ENCODE measurements at regions not wholly inside any gene's neighbourhood (a gene's known extent, or its start where the extent isn't known, plus 50 kb on each side); places are given as distances from the start of the nearest gene placed in this dataset.
"Not testable (repeated sequence)": the region's sequence is repeated elsewhere in the genome, so short reads cannot be mapped to it uniquely, and the experiment has no call there.

DNA sequence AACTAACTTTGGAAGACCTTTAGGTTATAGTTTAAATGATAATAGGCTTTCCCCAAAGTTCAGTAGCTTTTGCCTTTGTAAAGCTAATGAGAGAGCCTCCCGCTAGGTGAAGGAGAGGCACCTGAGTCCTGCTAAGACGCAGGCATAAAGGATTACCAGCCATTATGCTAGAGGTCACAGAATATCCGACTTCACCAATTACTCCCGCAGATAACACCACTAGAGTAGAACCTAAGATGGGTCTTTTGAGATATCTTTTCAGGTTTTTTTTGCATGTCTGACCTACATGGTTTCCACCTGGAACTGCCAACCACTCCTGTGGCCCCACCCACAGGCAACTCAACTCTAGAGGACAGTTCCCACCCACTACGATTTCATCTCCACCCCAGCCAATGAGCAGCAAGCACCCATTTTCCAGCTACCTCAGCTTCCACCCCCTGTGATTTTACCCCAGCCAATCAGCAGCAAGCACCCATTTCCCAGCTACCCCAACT is 314.3 kb downstream of the BRD1 start:
- no peaks in the 10 kb centered on the region for H3K36me3 ChIP-seq (ENCODE audit: control insufficient read depth, insufficient read depth, low read length)
- H3K4me3 ChIP-seq (ENCODE audit: low read depth, low read length): no peak overlapping the region
- DNase-seq (ENCODE audit: low read depth): no peak
- ChIA-PET CTCF (no interaction called here), POLR2A (no interaction called here)
- H3K27me3 ChIP-seq (ENCODE audit: control insufficient read depth, insufficient read depth, low read length): no peaks in the 10 kb centered on the region
- TF ChIP-seq, protein P1, sequence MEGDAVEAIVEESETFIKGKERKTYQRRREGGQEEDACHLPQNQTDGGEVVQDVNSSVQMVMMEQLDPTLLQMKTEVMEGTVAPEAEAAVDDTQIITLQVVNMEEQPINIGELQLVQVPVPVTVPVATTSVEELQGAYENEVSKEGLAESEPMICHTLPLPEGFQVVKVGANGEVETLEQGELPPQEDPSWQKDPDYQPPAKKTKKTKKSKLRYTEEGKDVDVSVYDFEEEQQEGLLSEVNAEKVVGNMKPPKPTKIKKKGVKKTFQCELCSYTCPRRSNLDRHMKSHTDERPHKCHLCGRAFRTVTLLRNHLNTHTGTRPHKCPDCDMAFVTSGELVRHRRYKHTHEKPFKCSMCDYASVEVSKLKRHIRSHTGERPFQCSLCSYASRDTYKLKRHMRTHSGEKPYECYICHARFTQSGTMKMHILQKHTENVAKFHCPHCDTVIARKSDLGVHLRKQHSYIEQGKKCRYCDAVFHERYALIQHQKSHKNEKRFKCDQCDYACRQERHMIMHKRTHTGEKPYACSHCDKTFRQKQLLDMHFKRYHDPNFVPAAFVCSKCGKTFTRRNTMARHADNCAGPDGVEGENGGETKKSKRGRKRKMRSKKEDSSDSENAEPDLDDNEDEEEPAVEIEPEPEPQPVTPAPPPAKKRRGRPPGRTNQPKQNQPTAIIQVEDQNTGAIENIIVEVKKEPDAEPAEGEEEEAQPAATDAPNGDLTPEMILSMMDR (IDR thresholded peaks at IDR 0.05; ENCODE audit: insufficient read depth, low read depth, low read length): no peak

GRCh38 chr22:49512487-49513165 is 315.0 kb downstream of the BRD1 start:
- no peak for DNase-seq (ENCODE audit: low read depth)
- POLR2A ChIA-PET: no interaction called here
- no peaks in the 10 kb centered on the region for H3K27me3 ChIP-seq (ENCODE audit: control insufficient read depth, insufficient read depth, low read length)
- H3K4me3 ChIP-seq (ENCODE audit: low read depth, low read length): no peak overlapping the region
- CTCF ChIA-PET: no interaction called here
- H3K36me3 ChIP-seq (ENCODE audit: control insufficient read depth, insufficient read depth, low read length): no peaks in the 10 kb centered on the region
- TF ChIP-seq, protein P1 (IDR thresholded peaks at IDR 0.05; ENCODE audit: insufficient read depth, low read depth, low read length): no peak

DNA sequence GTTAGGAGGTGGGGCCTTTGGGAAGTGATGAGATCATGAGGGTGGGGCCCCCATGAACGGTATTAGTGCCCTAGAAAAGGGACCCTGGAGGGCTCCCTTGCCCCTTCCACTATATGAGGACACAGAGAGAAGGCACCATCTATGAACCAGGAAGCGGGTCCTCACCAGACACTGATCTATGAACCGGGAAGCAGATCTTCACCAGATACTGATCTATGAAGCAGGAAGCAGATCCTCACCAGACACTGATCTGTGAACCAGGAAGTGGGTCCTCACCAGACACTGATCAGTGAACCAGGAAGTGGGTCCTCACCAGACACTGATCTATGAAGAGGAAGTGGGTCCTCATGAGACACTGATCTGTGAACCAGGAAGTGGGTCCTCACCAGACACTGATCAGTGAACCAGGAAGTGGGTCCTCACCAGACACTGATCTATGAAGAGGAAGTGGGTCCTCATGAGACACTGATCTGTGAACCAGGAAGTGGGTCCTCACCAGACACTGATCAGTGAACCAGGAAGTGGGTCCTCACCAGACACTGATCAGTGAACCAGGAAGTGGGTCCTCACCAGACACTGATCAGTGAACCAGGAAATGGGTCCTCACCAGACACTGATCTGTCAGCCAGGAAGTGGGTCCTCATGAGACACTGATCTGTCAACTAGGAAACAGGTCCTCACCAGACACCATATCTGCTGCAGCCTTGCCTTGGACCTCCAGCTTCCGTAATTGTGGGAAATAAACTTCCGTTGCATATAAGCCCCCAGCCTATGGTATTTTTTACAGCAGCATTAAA is 316.1 kb downstream of the BRD1 start:
- DNase-seq (ENCODE audit: low read depth); POLR2A ChIA-PET; H3K4me3 ChIP-seq (ENCODE audit: low read depth, low read length); CTCF ChIA-PET; H3K36me3 ChIP-seq (ENCODE audit: control insufficient read depth, insufficient read depth, low read length); H3K27me3 ChIP-seq (ENCODE audit: control insufficient read depth, insufficient read depth, low read length): not testable (repeated sequence)

GRCh38 chr22:49510718-49511117 is 317.0 kb downstream of the BRD1 start:
- H3K27me3 ChIP-seq (ENCODE audit: control insufficient read depth, insufficient read depth, low read length): no peaks in the 10 kb centered on the region
- CTCF ChIA-PET: no interaction called here
- no peaks in the 10 kb centered on the region for H3K36me3 ChIP-seq (ENCODE audit: control insufficient read depth, insufficient read depth, low read length)
- no peak overlapping the region for H3K4me3 ChIP-seq (ENCODE audit: low read depth, low read length)
- TF ChIP-seq, protein P1 (IDR thresholded peaks at IDR 0.05; ENCODE audit: insufficient read depth, low read depth, low read length): no peak
- POLR2A ChIA-PET: no interaction called here
- DNase-seq (ENCODE audit: low read depth): no peak

DNA sequence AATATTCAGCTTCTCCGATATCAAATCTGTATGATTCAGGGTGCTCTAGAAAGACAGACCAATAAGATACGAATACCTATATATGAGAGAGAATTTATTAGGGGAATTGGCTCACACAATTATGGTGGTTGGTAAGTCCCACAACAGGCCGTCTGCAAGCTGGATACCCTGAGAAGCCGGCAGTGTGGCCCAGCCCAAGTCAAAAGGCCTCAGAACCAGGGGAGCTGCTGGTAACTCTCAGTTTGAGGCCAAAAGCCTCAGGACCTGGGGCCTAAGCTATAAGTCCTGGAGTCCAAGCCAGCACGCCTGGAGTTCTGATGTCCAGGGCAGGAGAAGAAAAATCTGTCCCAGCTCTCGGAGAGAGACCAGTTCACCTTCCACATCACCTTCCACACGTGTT is 318.7 kb downstream of the BRD1 start:
- Histone ChIP-seq H3K36me3 (ENCODE audit: control insufficient read depth, insufficient read depth, low read length) (no peaks in the 10 kb centered on the region), H3K27me3 (ENCODE audit: control insufficient read depth, insufficient read depth, low read length) (no peaks in the 10 kb centered on the region), H3K4me3 (ENCODE audit: low read depth, low read length) (no peak overlapping the region)
- TF ChIP-seq, protein P1 (IDR thresholded peaks at IDR 0.05; ENCODE audit: insufficient read depth, low read depth, low read length): no peak
- DNase-seq (ENCODE audit: low read depth): no peak
- ChIA-PET POLR2A (no interaction called here), CTCF (no interaction called here)

Data from BJ (cell line).